Heart left ventricle (tissue), 13 donors: ENCODE measurements at regions not wholly inside any gene's neighbourhood (a gene's known extent, or its start where the extent isn't known, plus 50 kb on each side); places are given as distances from the start of the nearest gene placed in this dataset.

Source experiments
- CTCF ChIP-seq, 12 donors: fragments of 200-600 bp; sonication (generic) in 4 of 12; IDR thresholded peaks; one replicate each; pipeline versions ENCODE4 v1.5.0 to v1.8.0; 2018 to 2022; ENCODE audit warnings: antibody characterized with exemption in 12 of 12, mild to moderate bottlenecking in 5 of 12
- POLR2A ChIP-seq, 2 donors: fragments of 450-650 bp; IDR thresholded peaks; one replicate each; pipeline ENCODE4 v1.6.1; 2017; ENCODE audit warnings: antibody characterized with exemption in 2 of 2, mild to moderate bottlenecking in 2 of 2, moderate library complexity in 2 of 2
- donor health status: ischemic (EF 13 %, LVEDD 7.1; RV severe dilation, severe dysfunction).
- donor health status: DM: no; HTN: yes; CAD: no.
- donor health status: DM: no; HTN: no; CAD: no.
- donor health status: ischemic (EF 25% LVEDD 6.9; RV normal size, moderate dysfunction).
- donor health status: ischemic (EF 25% LVEDD 5.7; RV mildly dilated, moderate dysfunction).
- donor health status: ischemic (EF 35%, LVEDD 5.7; RV mildly dilated, moderate dysfunction).
- donor health status: nonischemic (EF 11% LVEDD 7.7; RV severe dilation, severe dysfunction).
- donor health status: DM: yes; HTN: yes; CAD: no.
- donor health status: PGD.
- donor health status: ischemic (EF 29% LVEDD 5.4; RV normal size, mild dysfunction).
- donor health status: nonischemic (EF 23%, LVEDD 6.1; RV moderate dilation, normal function).

GRCh38 chr3:877001-877400 is 215.8 kb upstream of the CNTN6 start:
- TF ChIP-seq CTCF (IDR thresholded peaks at IDR 0.05), result no peak
- TF ChIP-seq POLR2A (IDR thresholded peaks at IDR 0.05), result no peak
